ENCODE measurements at regions not wholly inside any gene's neighbourhood (a gene's known extent, or its start where the extent isn't known, plus 50 kb on each side); places are given as distances from the start of the nearest gene placed in this dataset.

DNA sequence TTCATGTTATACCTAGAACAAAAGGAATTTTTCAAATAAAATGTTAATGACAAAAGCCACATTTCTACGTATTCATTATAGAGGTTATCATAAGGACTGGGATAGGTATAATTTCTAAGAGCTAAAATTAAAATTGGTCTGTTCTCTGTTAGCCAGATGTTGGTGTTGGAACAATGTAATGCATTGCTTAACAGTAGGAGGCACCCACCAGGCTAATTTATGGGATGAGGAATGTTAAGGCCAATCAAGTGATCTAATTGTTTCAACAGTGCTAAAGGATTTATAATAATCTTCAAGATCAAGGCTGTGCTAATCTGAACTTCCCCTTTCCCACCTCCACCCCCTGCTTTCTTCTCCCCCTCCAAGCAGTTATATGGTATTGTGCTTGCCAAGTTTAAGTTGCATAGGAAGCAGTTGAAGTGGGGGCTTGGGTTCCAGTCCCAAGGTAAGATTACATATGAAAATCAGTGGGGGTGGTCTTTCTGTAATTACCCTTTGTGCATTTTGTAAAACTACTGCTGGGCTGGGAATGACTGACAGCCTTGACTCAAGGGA is 89.2 kb upstream of the BACH2 start:
- TF ChIP-seq, protein P1, sequence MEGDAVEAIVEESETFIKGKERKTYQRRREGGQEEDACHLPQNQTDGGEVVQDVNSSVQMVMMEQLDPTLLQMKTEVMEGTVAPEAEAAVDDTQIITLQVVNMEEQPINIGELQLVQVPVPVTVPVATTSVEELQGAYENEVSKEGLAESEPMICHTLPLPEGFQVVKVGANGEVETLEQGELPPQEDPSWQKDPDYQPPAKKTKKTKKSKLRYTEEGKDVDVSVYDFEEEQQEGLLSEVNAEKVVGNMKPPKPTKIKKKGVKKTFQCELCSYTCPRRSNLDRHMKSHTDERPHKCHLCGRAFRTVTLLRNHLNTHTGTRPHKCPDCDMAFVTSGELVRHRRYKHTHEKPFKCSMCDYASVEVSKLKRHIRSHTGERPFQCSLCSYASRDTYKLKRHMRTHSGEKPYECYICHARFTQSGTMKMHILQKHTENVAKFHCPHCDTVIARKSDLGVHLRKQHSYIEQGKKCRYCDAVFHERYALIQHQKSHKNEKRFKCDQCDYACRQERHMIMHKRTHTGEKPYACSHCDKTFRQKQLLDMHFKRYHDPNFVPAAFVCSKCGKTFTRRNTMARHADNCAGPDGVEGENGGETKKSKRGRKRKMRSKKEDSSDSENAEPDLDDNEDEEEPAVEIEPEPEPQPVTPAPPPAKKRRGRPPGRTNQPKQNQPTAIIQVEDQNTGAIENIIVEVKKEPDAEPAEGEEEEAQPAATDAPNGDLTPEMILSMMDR (IDR thresholded peaks at IDR 0.05) = no peak
- no peak for TF ChIP-seq ZFX (IDR thresholded peaks at IDR 0.05; ENCODE audit: borderline replicate concordance)

All from 22Rv1 (cell line).